ENCODE measurements at regions not wholly inside any gene's neighbourhood (a gene's known extent, or its start where the extent isn't known, plus 50 kb on each side); places are given as distances from the start of the nearest gene placed in this dataset.

DNA sequence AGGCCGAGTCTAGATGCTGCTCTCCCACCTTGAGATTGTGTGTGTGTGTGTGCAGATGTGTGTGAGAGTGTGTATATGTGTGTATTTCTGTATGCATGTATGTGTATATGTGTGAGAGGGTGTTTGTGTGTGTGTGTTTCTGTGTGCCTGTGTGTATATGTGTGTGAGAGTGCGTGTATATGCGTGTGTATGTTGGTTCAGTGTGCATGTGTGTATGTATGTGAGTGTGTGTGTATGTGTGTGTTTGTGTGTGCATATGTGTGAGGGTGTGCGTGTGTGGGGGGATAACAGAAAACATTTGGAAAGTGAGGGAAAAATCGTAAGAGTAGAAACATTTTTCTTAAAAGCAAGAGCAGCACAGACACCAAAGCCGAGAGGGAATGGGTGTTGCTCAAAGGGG is 309.1 kb downstream of the NDUFA10 start:
- H3K27ac ChIP-seq (ENCODE audit: extremely low read depth, low read depth, low read length) = no peak overlapping the region
- H3K9me3 ChIP-seq (ENCODE audit: control insufficient read depth, insufficient read depth, low read depth, low read length) = no peaks in the 10 kb centered on the region; the same call in 1 of the 2 replicates
- TF ChIP-seq, protein P1, sequence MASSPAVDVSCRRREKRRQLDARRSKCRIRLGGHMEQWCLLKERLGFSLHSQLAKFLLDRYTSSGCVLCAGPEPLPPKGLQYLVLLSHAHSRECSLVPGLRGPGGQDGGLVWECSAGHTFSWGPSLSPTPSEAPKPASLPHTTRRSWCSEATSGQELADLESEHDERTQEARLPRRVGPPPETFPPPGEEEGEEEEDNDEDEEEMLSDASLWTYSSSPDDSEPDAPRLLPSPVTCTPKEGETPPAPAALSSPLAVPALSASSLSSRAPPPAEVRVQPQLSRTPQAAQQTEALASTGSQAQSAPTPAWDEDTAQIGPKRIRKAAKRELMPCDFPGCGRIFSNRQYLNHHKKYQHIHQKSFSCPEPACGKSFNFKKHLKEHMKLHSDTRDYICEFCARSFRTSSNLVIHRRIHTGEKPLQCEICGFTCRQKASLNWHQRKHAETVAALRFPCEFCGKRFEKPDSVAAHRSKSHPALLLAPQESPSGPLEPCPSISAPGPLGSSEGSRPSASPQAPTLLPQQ (tag by site-specific recombination; IDR thresholded peaks at IDR 0.05) = no peak
- TF ChIP-seq, protein P2, sequence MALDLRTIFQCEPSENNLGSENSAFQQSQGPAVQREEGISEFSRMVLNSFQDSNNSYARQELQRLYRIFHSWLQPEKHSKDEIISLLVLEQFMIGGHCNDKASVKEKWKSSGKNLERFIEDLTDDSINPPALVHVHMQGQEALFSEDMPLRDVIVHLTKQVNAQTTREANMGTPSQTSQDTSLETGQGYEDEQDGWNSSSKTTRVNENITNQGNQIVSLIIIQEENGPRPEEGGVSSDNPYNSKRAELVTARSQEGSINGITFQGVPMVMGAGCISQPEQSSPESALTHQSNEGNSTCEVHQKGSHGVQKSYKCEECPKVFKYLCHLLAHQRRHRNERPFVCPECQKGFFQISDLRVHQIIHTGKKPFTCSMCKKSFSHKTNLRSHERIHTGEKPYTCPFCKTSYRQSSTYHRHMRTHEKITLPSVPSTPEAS (tag by site-specific recombination; IDR thresholded peaks at IDR 0.05) = no peak
- TF ChIP-seq ZNF701 (tag by site-specific recombination; IDR thresholded peaks at IDR 0.05) (no peak), MYNN (tag by site-specific recombination; IDR thresholded peaks at IDR 0.05; ENCODE audit: borderline replicate concordance) (no peak), ZNF549 (tag by site-specific recombination; IDR thresholded peaks at IDR 0.05) (no peak), ZBTB7A (tag by site-specific recombination; IDR thresholded peaks at IDR 0.05; ENCODE audit: low read depth) (no peak), ZNF560 (tag by site-specific recombination; IDR thresholded peaks at IDR 0.05; ENCODE audit: borderline replicate concordance) (no peak), ZNF223 (tag by site-specific recombination; IDR thresholded peaks at IDR 0.05) (no peak), ZNF37A (tag by site-specific recombination; IDR thresholded peaks at IDR 0.05) (no peak), ZFP69B (tag by site-specific recombination; IDR thresholded peaks at IDR 0.05) (no peak), ZBTB8A (tag by site-specific recombination; IDR thresholded peaks at IDR 0.05) (no peak)
- TF ChIP-seq, protein P3, sequence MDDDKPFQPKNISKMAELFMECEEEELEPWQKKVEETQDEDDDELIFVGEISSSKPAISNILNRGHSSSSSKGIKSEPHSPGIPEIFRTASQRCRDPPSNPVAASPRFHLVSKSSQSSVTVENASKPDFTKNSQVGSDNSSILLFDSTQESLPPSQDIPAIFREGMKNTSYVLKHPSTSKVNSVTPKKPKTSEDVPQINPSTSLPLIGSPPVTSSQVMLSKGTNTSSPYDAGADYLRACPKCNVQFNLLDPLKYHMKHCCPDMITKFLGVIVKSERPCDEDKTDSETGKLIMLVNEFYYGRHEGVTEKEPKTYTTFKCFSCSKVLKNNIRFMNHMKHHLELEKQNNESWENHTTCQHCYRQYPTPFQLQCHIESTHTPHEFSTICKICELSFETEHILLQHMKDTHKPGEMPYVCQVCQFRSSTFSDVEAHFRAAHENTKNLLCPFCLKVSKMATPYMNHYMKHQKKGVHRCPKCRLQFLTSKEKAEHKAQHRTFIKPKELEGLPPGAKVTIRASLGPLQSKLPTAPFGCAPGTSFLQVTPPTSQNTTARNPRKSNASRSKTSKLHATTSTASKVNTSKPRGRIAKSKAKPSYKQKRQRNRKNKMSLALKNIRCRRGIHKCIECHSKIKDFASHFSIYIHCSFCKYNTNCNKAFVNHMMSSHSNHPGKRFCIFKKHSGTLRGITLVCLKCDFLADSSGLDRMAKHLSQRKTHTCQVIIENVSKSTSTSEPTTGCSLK (tag by site-specific recombination; IDR thresholded peaks at IDR 0.05) = no peak
- TF ChIP-seq, protein P4, sequence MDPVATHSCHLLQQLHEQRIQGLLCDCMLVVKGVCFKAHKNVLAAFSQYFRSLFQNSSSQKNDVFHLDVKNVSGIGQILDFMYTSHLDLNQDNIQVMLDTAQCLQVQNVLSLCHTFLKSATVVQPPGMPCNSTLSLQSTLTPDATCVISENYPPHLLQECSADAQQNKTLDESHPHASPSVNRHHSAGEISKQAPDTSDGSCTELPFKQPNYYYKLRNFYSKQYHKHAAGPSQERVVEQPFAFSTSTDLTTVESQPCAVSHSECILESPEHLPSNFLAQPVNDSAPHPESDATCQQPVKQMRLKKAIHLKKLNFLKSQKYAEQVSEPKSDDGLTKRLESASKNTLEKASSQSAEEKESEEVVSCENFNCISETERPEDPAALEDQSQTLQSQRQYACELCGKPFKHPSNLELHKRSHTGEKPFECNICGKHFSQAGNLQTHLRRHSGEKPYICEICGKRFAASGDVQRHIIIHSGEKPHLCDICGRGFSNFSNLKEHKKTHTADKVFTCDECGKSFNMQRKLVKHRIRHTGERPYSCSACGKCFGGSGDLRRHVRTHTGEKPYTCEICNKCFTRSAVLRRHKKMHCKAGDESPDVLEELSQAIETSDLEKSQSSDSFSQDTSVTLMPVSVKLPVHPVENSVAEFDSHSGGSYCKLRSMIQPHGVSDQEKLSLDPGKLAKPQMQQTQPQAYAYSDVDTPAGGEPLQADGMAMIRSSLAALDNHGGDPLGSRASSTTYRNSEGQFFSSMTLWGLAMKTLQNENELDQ (tag by site-specific recombination; IDR thresholded peaks at IDR 0.05; ENCODE audit: low read depth) = no peak
- TF ChIP-seq, protein P5, sequence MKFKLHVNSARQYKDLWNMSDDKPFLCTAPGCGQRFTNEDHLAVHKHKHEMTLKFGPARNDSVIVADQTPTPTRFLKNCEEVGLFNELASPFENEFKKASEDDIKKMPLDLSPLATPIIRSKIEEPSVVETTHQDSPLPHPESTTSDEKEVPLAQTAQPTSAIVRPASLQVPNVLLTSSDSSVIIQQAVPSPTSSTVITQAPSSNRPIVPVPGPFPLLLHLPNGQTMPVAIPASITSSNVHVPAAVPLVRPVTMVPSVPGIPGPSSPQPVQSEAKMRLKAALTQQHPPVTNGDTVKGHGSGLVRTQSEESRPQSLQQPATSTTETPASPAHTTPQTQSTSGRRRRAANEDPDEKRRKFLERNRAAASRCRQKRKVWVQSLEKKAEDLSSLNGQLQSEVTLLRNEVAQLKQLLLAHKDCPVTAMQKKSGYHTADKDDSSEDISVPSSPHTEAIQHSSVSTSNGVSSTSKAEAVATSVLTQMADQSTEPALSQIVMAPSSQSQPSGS (tag by site-specific recombination; IDR thresholded peaks at IDR 0.05; ENCODE audit: low read depth) = no peak
- POLR2A ChIA-PET = no interaction called here
- CTCF ChIA-PET = no interaction called here
- no peaks in the 10 kb centered on the region for H3K36me3 ChIP-seq (ENCODE audit: control insufficient read depth in 2 of 2, insufficient read depth in 1 of 2, low read length in 2 of 2)
- H3K4me1 ChIP-seq (ENCODE audit: control insufficient read depth, insufficient read depth, low read length) = no peaks in the 10 kb centered on the region
- no peak overlapping the region for H3K4me3 ChIP-seq (ENCODE audit: low read depth, low read length)

DNA sequence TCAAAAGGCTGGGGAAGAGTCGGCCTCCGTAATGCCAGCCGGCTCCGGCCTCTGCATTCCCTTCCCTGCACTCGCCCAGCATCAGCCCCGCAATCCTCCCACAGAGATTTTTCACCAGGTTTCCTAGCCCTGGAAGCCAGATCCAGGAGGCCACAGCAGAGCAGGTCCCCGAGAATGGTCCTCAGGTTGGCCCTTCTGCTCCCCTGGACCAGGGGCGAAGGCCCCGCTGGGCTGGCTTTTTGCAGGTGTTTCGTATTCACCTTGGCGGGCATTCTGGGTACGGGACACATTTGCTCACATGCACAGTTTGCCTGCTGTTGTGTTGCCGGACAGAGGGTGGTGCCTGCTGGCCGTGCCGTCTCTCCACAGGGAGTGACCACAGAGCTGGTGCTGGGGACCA is 309.5 kb downstream of the NDUFA10 start:
- H3K4me1 ChIP-seq (ENCODE audit: control insufficient read depth, insufficient read depth, low read length) = no peaks in the 10 kb centered on the region
- H3K9me3 ChIP-seq (ENCODE audit: control insufficient read depth, insufficient read depth, low read depth, low read length) = no peaks in the 10 kb centered on the region; the same call in 1 of the 2 replicates
- no peaks in the 10 kb centered on the region for H3K36me3 ChIP-seq (ENCODE audit: control insufficient read depth in 2 of 2, insufficient read depth in 1 of 2, low read length in 2 of 2)
- no peak overlapping the region for H3K27ac ChIP-seq (ENCODE audit: extremely low read depth, low read depth, low read length)
- no peak overlapping the region for H3K4me3 ChIP-seq (ENCODE audit: low read depth, low read length)
- POLR2A ChIA-PET = no interaction called here
- TF ChIP-seq ZNF610 (tag by site-specific recombination; IDR thresholded peaks at IDR 0.05; ENCODE audit: borderline replicate concordance) (no peak), ZNF426 (tag by site-specific recombination; IDR thresholded peaks at IDR 0.05) (no peak), ZNF223 (tag by site-specific recombination; IDR thresholded peaks at IDR 0.05) (no peak), MYNN (tag by site-specific recombination; IDR thresholded peaks at IDR 0.05; ENCODE audit: borderline replicate concordance) (no peak), ZNF184 (tag by site-specific recombination; IDR thresholded peaks at IDR 0.05) (no peak), GLIS2 (tag by site-specific recombination; IDR thresholded peaks at IDR 0.05) (no peak), ZNF169 (tag by site-specific recombination; IDR thresholded peaks at IDR 0.05) (no peak), ZNF660 (tag by site-specific recombination; IDR thresholded peaks at IDR 0.05) (no peak)
- TF ChIP-seq, protein P4 (tag by site-specific recombination; IDR thresholded peaks at IDR 0.05; ENCODE audit: low read depth) = no peak
- TF ChIP-seq, protein P3 (tag by site-specific recombination; IDR thresholded peaks at IDR 0.05) = no peak
- CTCF ChIA-PET = no interaction called here

Data from HEK293 (cell line).